ENCODE measurements at regions not wholly inside any gene's neighbourhood (a gene's known extent, or its start where the extent isn't known, plus 50 kb on each side); places are given as distances from the start of the nearest gene placed in this dataset.

DNA sequence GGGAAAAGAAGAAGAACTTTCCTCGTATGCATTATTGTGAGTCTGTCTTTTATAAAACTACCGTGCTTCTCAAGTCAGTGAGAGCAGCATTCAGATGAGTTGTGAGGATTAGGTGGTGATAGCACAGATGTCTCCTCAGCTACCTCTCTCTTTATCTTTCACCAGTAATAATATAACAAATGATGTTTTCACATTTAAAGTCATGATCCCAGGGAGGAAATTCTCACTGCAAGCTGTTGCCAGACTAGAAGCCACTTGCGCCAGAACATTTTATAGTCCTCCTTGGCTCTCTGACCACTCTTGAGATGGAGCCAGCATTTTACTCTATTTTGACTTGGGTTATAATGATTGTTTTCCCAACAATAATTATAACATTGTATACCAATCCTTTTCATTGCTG lies 443.1 kb downstream of the AEBP2 start:
- ATAC-seq (peak; percentile 20), DNase-seq (ENCODE audit: low spot score) (no peak)
- intact Hi-C loops (cut with DNase I): no loop called here

DNA sequence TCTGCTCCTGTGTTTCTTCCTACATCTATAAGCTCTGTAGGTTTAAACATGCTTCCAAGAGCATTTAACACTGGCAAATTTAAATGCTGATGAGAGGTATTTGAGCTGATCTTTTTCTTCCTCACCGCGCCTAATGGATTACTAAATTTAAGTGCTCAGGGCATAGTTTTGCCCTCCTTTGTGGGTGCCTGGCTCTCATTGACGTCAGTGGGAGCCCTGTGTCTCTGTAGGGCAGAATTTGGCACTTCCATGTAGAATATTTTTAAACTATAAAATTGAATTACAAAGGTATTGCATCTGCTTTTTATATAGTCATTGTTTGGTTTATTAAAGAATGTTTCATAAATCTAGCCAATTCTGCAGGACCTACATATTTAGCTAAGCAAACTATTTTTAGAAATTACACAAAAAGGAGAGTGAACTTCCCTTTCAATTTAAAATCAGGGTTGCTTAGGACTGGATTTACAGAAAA lies 444.8 kb downstream of the AEBP2 start:
- DNase-seq (ENCODE audit: low spot score) (no peak), ATAC-seq (no peak)
- intact Hi-C loops (cut with DNase I): no loop called here

DNA sequence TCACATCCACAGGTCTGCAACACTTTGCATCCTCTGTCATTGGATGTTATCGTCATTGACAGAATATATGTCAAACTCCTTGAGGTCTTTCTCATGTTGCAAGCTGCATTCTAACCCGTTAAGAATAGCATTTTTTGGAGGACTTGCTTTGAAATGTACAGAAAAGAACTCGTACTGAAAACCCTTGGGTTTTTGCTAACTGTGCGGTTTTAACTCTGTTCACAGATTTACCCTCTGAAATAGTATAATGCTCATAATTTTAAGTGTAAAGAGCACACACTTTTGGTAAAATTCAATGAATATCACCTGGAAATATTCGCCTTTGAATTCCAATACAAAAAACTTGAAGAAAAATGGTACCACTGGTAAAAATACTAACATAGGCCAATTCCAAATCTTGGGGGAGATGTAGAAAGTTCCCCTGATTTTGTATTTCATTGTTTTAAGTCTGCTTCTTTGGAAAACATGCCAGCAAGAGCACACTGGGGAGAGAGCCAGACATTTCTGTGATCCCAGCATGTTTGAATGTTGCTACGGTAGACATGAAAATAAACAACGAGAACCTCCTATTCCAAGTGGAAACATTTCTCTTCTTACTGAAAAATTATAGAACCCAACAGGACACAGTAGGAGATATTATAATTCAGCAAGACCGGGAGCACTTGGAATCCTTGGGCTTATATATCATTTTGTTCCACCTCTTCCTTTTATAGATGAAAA lies 446.0 kb downstream of the AEBP2 start:
- DNase-seq (ENCODE audit: low spot score) (no peak), ATAC-seq (peak; percentile 66)
- intact Hi-C loops (cut with DNase I): no loop called here

DNA sequence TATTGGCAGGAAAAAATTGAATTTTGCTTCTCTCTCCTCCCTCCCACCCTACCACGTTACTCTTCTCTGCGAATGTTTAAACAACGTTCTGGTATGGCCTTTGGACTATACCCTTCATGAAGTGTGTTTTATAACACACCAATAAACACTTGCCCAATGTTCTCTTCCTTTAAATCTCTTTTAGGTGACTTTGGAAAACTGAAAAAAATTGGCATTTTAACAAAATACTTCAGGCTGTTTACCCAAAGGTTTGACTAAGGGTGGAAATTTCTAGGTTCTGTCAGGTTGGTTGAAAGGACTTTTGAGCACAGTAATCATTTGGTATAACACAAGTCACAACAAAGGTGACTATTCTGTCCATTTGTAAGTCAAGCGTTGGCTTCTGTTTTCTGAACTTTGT lies 446.8 kb downstream of the AEBP2 start:
- intact Hi-C loops (cut with DNase I): no loop called here
- ATAC-seq: no peak
- DNase-seq (ENCODE audit: low spot score): no peak

DNA sequence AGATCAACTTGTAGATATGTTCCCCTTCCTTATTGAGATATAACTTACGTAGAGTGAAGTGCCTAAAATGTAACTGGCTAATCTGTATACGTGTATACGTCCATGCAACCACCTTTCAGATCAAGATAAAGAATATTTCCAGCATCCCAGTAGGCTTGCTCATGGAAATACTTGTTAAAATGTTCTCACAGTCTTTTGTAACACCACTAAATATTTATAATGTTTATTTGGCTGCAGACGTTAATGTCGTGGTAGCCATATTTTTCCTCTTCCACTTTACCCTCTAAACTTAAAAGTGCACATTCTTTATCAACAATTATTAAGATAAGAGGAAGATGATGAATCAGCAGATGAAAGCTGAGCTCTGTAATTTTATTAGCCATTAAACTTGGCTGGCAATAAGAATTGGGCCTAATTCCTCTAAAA lies 447.4 kb downstream of the AEBP2 start:
- ATAC-seq: no peak
- intact Hi-C loops (cut with DNase I): no loop called here

DNA sequence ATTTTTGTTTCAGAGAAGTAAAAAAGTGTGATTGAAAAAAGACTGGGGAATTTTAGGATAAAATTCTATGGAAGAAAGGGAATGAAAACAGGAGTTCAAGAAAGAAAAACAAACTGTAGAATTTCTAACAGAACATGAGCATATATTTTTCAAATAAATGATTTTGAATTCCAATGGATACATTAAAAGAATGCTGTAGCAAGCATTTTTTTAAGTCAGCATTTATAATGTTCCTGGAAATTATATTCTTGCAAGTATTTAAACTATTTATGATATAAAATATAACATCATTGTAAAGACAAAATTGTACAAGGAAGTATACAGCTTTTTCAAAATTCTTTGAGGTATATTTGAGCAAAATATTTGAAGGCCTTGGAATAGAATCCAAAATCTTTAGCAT lies 450.7 kb downstream of the AEBP2 start:
- intact Hi-C loops (cut with DNase I): no loop called here
- ATAC-seq (no peak), DNase-seq (ENCODE audit: low spot score) (no peak)

More for the DNA sequence above, 447.4 kb downstream of the AEBP2 start:
- DNase-seq (ENCODE audit: low spot score): no peak

DNA sequence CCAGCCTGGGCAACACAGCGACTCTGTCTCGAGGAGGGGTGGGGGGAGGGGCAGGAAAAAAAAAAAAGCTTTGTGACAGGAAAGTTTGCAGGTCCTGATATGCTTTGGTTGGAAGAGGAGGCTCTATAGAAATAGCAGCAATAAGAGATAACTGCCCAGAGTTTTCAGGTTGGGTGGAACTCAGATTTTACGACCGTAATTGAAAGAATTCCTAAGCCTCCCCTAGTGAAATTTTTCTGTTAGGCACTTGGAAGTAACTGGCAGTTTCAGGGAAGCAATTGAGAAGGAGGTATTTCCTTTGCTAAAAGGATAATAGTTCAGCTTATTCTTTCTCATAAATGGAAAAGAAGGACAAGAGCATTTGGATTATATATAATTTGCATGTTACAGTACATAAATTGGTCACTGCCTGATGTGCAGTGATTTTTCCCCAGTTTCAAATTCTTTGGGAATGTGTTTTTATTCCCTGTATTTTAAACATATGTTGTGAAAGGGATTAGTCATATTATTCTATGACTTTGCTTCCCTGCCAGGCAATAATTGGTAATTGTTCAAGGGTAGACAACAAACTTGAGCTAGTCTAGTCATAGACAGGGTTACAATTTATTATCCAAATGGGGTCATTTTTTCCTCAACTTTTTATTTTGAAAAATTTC lies 452.8 kb downstream of the AEBP2 start:
- intact Hi-C loops (cut with DNase I): no loop called here
- no peak for ATAC-seq
- DNase-seq (ENCODE audit: low spot score): no peak

DNA sequence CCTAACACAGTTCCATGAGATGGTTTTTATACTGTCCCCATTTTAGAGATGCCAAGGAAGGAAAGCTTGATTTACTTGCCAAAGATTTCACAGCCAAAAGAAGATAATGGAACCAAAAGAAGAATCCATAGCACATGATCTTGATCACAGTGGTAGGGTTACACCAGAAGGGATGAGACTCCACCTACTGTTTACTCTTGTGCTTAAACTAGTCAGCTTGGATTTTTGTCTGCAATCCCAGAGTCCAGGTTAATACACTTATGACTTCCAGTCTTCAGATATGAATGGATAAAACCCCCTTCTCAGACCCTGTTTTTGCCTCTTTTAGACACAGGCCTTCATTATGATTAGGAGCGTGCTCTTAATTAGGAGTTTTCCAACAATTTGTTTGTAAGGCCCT lies 454.2 kb downstream of the AEBP2 start:
- ATAC-seq: peak; percentile 74
- no peak for DNase-seq (ENCODE audit: low spot score)
- intact Hi-C loops (cut with DNase I): no loop called here

DNA sequence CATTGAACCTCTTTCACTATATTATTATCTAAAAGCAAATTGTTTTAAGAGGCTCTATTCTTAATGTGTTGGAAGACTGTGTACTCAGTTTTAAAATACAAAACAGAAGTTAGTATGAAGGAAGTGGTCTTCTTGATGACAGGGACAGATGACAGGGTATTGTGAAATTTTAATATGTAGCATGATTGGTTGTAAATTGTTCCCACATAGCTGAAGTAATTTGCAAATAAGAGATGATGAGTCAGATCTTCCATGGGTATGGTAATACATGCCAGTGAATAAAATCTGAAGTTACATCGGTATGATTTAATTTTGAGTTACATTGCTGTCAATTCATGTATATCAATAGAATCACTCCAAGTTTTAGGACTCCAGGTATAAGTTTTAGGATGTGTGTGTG lies 454.8 kb downstream of the AEBP2 start:
- no peak for ATAC-seq
- DNase-seq (ENCODE audit: low spot score): no peak
- intact Hi-C loops (cut with DNase I): no loop called here

DNA sequence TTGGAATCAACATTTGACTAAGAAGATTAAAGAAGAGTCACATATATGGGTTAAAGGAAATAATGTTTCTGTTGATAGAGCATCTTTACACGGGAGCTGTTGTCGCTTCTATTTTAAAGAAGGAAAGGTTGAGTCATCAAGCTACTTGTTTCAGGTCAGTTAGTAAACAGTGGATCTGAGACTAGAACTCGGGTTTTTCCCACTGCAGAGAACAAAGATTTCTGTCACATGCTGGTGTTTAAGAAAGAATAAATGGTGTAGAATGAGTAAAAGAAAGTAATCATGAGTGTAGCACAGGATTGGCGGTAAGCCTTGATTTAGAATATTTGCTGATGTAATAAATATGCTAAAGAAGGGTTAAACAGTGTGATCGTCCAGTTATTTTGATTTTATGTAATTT lies 455.5 kb downstream of the AEBP2 start:
- DNase-seq (ENCODE audit: low spot score) (no peak), ATAC-seq (no peak)
- intact Hi-C loops (cut with DNase I): no loop called here

DNA sequence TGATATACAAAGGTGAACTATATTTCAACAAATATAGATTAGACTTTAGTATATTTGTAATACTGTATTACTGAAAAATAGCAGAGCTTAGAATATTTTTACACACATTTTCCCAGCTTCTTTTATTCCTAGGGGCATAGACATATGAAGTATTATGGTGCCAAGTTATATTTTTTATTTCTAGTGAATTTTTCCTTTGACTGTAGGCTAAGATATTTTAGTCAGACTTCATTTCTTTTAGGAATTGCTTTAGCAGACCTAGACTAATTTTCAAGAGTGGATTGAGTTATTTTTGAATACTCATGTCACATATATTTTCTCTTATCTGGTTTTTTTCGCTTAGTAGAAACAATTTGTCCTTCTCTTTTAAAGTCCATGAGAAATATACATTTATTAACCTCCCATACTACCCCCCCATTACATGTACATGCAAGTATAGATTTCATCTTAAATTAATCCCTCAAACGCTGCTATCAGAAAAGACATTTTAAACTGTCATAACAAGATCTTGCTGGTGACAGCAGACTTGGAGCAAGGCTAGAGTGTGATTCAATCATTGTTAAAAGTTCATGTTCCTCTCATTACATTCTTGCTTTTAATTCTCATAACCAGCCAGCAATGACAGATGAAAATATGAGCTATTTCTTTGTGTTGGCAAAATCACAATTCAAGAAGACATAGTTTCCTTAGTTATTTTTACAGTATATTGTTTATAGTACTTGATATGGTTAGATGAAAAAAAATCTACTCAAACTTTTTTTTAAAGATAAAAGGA lies 456.1 kb downstream of the AEBP2 start:
- DNase-seq (ENCODE audit: low spot score) (no peak), ATAC-seq (no peak)
- intact Hi-C loops (cut with DNase I): no loop called here

DNA sequence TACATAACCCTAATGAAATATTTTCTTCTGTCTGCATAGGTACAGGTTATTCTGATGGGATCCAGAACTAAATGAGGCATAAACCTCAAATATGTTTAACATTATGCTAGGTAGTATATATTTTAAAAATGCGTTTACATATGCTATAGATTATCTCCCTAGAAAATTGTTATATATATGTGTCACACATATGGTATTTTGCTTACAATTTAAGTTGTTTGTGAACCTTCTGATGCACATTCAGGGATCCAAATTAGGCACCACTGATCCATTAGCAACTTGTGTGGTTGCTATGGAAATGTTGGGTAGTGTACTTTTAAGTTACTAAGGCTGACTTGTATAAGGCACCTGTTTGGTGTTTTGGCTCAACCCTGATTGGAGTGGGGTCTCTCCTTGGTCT lies 456.7 kb downstream of the AEBP2 start:
- no peak for DNase-seq (ENCODE audit: low spot score)
- ATAC-seq: no peak
- intact Hi-C loops (cut with DNase I): no loop called here

DNA sequence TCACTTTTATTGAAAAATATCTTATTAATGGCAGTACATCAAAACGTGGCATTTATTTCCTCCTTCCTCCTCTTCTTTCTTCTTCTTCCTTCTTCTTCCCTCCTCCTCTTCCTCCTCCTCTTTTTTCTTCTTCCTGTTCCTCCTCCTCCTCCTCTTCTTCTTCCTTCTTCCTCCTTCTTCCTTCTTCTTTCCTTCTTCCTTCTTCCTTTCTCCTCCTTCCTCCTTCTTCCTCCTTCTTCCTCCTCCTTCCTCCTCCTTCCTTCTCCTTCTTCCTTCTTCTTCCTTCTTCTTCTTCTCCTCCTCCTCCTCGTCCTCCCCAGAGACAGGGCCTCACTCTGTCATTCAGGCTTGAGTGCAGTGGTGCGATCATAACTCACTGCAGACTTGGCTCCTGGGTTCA lies 457.2 kb downstream of the AEBP2 start:
- no peak for DNase-seq (ENCODE audit: low spot score)
- intact Hi-C loops (cut with DNase I): no loop called here
- no peak for ATAC-seq

DNA sequence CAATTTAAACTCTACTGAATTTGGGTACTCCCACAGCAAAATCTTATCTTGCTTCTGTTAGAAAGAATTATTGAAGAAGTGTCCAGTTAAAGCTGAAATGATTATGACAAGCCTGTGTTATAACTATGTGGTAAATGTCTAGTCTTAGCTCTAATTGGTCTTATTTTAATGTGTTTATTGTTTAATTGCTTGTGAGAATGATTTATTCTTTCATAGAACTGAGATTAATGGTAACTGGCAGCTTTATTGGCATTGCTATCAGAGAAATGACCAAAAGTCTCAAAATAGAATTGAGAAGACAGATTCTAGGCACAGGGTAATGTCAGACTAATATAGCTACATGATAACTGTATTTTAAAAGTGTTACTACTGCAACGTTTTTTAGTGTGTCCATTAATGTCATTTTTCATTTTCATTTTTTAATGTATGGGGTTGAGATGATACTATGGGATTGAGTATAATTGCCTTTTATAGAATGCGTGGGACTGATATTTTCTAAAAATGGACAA lies 458.7 kb downstream of the AEBP2 start:
- intact Hi-C loops (cut with DNase I): no loop called here
- ATAC-seq: no peak
- DNase-seq (ENCODE audit: low spot score): no peak

DNA sequence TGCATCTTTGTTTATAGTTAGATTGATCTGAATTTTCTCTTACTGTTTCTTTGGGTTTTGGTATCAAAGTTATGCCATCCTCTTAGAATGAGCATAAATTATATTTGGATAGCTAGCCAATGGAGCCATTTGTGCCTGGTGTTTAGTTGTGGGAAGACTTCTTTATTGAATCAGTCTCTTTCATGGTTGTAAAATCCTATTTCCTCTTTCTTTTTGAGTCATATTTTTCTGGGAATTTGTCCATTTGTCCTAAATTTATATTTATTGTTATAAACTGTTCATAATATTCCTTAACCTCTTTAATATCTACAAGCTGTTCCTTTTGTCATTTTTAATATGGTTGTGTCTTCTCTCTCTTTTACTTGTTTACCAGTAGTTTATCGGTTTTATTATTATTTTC lies 462.5 kb downstream of the AEBP2 start:
- intact Hi-C loops (cut with DNase I): no loop called here
- ATAC-seq (no peak), DNase-seq (ENCODE audit: low spot score) (no peak)

DNA sequence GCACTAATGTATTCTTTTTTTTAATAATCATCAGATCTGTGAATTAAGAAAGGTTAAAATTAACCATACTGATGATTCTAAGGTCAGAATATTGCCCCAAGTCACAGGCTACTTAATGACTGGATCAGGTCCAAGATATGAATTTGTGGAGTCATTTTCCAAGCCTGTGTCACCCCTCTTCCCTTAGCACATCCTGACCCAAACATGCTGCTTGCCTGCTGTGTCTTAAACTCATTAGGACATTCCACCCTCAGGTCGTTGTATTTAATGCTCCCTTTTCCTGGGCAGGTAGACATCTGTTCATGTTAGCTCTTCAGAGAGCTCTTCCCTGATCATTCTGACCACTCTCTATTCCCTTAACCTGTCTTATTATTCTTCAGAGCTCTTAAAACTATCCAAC lies 463.5 kb upstream of the PDE3A start:
- DNase-seq (ENCODE audit: low spot score): no peak
- no peak for ATAC-seq
- intact Hi-C loops (cut with DNase I): no loop called here

DNA sequence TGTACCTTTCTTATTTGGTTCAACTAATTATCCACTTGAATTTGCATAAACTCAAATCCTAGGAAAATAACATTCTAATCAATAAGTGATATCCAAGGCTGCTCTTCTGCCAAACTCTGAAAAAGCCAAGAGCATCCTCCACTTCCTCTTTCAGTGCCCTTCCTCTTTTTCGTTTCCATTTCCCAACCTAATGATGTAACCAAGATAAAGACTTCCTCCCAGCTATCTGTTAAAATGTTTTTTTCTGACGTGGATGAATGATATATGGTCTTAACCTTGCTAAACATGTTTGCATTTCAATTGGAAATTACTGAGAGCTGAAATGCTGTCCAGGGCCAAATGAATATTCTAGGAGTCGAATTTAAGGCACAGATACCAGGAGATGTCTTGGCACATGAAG lies 459.5 kb upstream of the PDE3A start:
- peak; percentile 48 for ATAC-seq
- intact Hi-C loops (cut with DNase I): no loop called here
- DNase-seq (ENCODE audit: low spot score): no peak

DNA sequence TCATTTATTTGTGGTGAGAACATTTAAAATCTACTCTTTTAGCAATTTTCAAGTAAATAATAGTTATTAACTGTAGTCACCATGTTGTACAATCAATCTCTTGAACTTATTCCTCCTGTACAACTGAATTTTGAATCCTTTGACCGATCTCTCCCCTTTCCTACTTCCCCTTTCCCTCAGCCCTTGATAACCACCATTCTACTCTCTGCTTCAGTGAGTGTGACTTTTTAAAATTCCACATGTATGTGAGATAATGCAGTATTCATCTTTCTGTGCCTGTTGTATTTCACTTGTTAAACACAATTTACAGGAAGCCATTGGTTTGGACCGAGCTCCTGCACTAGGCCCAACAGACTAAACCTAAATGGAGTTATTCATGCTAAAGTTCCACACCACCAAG lies 458.9 kb upstream of the PDE3A start:
- intact Hi-C loops (cut with DNase I): no loop called here
- ATAC-seq (no peak), DNase-seq (ENCODE audit: low spot score) (no peak)

DNA sequence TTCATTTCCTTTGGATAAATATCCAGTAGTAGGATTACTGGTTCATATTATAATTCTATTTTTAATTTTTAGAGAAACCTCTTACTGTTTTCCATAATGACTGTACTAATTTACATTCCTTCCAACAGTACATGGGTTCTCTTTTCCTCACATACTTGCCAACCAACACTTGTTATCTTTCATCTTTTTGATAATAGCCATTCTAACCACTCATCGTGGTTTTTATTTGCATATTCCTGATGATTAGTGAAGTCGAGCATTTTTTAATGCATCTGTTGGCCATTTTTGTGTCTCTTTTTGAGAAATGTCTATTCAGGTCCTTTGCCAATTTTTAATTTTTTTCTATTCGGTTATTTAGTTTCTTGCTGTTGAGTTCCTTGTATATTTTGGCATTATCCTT lies 457.7 kb upstream of the PDE3A start:
- intact Hi-C loops (cut with DNase I): no loop called here
- no peak for DNase-seq (ENCODE audit: low spot score)
- ATAC-seq: no peak

DNA sequence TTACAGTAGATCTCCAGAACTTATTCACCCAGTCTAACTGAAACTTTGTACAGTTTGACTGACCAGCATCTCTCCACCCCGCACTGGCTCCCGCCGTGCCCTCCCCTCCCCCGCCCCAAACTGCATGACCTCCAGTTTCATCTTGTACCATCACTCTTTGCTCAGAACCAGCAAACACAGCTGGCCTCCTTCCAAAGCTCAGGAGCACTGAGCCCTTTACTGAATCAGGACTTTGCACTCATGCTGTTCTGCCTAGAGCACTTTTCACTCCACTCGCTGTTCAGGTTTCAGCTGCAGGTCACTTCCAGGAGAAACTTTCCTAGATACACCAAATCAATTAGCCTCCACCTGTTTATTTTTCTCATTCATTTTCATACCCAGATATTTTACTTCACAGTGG lies 455.3 kb upstream of the PDE3A start:
- ATAC-seq: no peak
- no peak for DNase-seq (ENCODE audit: low spot score)
- intact Hi-C loops (cut with DNase I): no loop called here
